Breast epithelium (tissue), 4 donors: ENCODE measurements at regions not wholly inside any gene's neighbourhood (a gene's known extent, or its start where the extent isn't known, plus 50 kb on each side); places are given as distances from the start of the nearest gene placed in this dataset.

Experiments used
- DNase-seq, 2 donors: peaks; one replicate each; pipeline ENCODE4 v3.0.0-alpha.2; 2019; ENCODE audit warnings: low spot score in 2 of 2
- H3K27ac ChIP-seq, 2 donors: fragments of 200-600 bp; sonication (generic) in 1 of 2; one replicate each; pipeline ENCODE4 v1.5.1; 2016 to 2019; ENCODE audit warnings: mild to moderate bottlenecking in 1 of 2
- H3K27me3 ChIP-seq, 2 donors: fragments of 200-600 bp; sonication (generic) in 1 of 2; one replicate each; pipeline versions ENCODE4 v1.5.1 to v1.6.0; 2017 to 2019; ENCODE audit warnings: control low read depth in 1 of 2, mild to moderate bottlenecking in 1 of 2
- H3K36me3 ChIP-seq: fragments of 200-600 bp; one replicate; pipeline ENCODE4 v1.5.1; 2019
- H3K4me1 ChIP-seq, 2 donors: fragments of 200-600 bp; sonication (generic); one replicate each; pipeline ENCODE4 v1.5.1; 2016 to 2019; ENCODE audit warnings: control low read depth in 1 of 2
- H3K4me3 ChIP-seq, 3 donors: fragments of 200-600 bp; sonication (generic); 1 replicate in 2 of 3; 2 replicates in 1 of 3; pipeline ENCODE4 v1.5.1; 2016 to 2019; ENCODE audit warnings: mild to moderate bottlenecking in 3 of 3, moderate library complexity in 2 of 3
- H3K9me3 ChIP-seq, 2 donors: fragments of 200-600 bp; sonication (generic) in 1 of 2; one replicate each; pipeline ENCODE4 v1.5.1; 2016 to 2019; ENCODE audit warnings: control low read depth in 1 of 2
- CTCF ChIP-seq, 3 donors: fragments of 450-650 bp; IDR thresholded peaks; one replicate each; pipeline ENCODE4 v1.5.1; 2016 to 2017; ENCODE audit warnings: antibody characterized with exemption in 3 of 3, mild to moderate bottlenecking in 3 of 3, moderate library complexity in 3 of 3
- POLR2A ChIP-seq: fragments of 450-650 bp; IDR thresholded peaks from one replicate; pipeline ENCODE4 v1.6.1; 2016; ENCODE audit warnings: antibody characterized with exemption, mild to moderate bottlenecking, moderate library complexity
- POLR2AphosphoS5 ChIP-seq, 3 donors: sonication (generic); formaldehyde crosslinking; IDR thresholded peaks; one replicate each; pipeline ENCODE4 v1.6.1; 2017; ENCODE audit warnings: antibody characterized with exemption in 3 of 3
- intact Hi-C: fragments of 100-400 bp; cut with DNase I; formaldehyde crosslinking; loops from one replicate; pipeline ENCODE4 v1.15.1; 2023; ENCODE audit warnings: low total_unique reads

- Histone ChIP-seq H3K9me3 (no peaks in the 10 kb centered on the region), H3K4me3 (no peak overlapping the region), H3K27me3 (no peaks in the 10 kb centered on the region), H3K27ac (no peak overlapping the region), H3K36me3 (no peaks in the 10 kb centered on the region), H3K4me1 (peaks cover 0 to 7% of the 10 kb centered on the region in 2 donors)
- intact Hi-C loops, result no loop called here
- DNase-seq, result no peak
- TF ChIP-seq CTCF (IDR thresholded peaks at IDR 0.05) (no peak), POLR2A (no peak), POLR2AphosphoS5 (IDR thresholded peaks at IDR 0.05) (no peak)
Observed at GRCh38 chr5:14944350-14944739, 72.8 kb upstream of the ANKH start.

- intact Hi-C loops, result no loop called here
Observed at GRCh38 chr5:14942212-14942611, 70.6 kb upstream of the ANKH start.

GRCh38 chr5:14937254-14937653 lies 65.7 kb upstream of the ANKH start:
- no peak for TF ChIP-seq POLR2A
- TF ChIP-seq POLR2AphosphoS5 (IDR thresholded peaks at IDR 0.05), result no peak
- no peak for TF ChIP-seq CTCF (IDR thresholded peaks at IDR 0.05)
- Histone ChIP-seq H3K27me3 (no peaks in the 10 kb centered on the region), H3K27ac (no peak overlapping the region), H3K9me3 (no peaks in the 10 kb centered on the region), H3K4me3 (no peak overlapping the region), H3K4me1 (no peaks in the 10 kb centered on the region), H3K36me3 (no peaks in the 10 kb centered on the region)
- intact Hi-C loops, result no loop called here
- DNase-seq, result no peak

More at GRCh38 chr5:14942212-14942611, 70.6 kb upstream of the ANKH start:
- Histone ChIP-seq H3K27ac (no peak overlapping the region), H3K4me1 (peaks cover 0 to 2% of the 10 kb centered on the region in 2 donors), H3K4me3 (no peak overlapping the region), H3K9me3 (no peaks in the 10 kb centered on the region), H3K27me3 (no peaks in the 10 kb centered on the region), H3K36me3 (no peaks in the 10 kb centered on the region)
- DNase-seq, result no peak
- no peak for TF ChIP-seq POLR2A
- TF ChIP-seq POLR2AphosphoS5 (IDR thresholded peaks at IDR 0.05), result no peak
- TF ChIP-seq CTCF (IDR thresholded peaks at IDR 0.05), result no peak

GRCh38 chr5:14936588-14936987 lies 65.0 kb upstream of the ANKH start:
- no peak for DNase-seq
- no peaks in the 10 kb centered on the region for H3K36me3 ChIP-seq
- H3K27me3 ChIP-seq, result no peaks in the 10 kb centered on the region
- no peak overlapping the region for H3K4me3 ChIP-seq
- intact Hi-C loops, result no loop called here
- no peaks in the 10 kb centered on the region for H3K9me3 ChIP-seq
- TF ChIP-seq CTCF (IDR thresholded peaks at IDR 0.05) (no peak), POLR2AphosphoS5 (IDR thresholded peaks at IDR 0.05) (no peak), POLR2A (no peak)
- no peaks in the 10 kb centered on the region for H3K4me1 ChIP-seq
- no peak overlapping the region for H3K27ac ChIP-seq

GRCh38 chr5:14935341-14935740 lies 63.8 kb upstream of the ANKH start:
- H3K4me3 ChIP-seq, result no peak overlapping the region
- no peaks in the 10 kb centered on the region for H3K27me3 ChIP-seq
- TF ChIP-seq POLR2AphosphoS5 (IDR thresholded peaks at IDR 0.05) (no peak), POLR2A (no peak), CTCF (IDR thresholded peaks at IDR 0.05) (no peak)
- intact Hi-C loops, result no loop called here
- no peaks in the 10 kb centered on the region for H3K9me3 ChIP-seq
- no peak overlapping the region for H3K27ac ChIP-seq
- no peaks in the 10 kb centered on the region for H3K4me1 ChIP-seq
- H3K36me3 ChIP-seq, result no peaks in the 10 kb centered on the region
- no peak for DNase-seq
